ENCODE measurements at regions not wholly inside any gene's neighbourhood (a gene's known extent, or its start where the extent isn't known, plus 50 kb on each side); places are given as distances from the start of the nearest gene placed in this dataset.
"Not testable (repeated sequence)": the region's sequence is repeated elsewhere in the genome, so short reads cannot be mapped to it uniquely, and the experiment has no call there.

DNA sequence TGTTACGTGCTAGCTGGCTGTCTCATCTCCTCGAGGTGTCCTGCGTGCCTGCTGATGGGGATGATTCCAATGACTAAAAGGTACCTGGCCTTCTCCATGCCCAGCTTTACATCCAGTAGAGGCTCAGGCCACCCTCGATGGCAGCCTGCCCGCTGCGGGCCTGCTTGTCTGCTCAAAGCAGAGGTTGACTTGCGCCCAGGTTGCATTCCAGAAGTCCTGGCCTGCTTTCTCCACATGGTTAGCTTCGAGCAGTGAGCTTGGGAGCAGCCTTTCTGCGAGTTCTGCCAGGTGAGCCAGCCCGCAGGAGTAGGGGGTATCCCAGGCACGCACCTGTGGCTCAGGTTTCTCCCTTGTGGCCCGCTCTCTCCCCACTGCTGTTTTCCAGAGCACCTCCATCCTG, 175.0 kb upstream of the PLGLB2 start:
- DNase-seq (ENCODE audit: low read depth): not testable (repeated sequence)

DNA sequence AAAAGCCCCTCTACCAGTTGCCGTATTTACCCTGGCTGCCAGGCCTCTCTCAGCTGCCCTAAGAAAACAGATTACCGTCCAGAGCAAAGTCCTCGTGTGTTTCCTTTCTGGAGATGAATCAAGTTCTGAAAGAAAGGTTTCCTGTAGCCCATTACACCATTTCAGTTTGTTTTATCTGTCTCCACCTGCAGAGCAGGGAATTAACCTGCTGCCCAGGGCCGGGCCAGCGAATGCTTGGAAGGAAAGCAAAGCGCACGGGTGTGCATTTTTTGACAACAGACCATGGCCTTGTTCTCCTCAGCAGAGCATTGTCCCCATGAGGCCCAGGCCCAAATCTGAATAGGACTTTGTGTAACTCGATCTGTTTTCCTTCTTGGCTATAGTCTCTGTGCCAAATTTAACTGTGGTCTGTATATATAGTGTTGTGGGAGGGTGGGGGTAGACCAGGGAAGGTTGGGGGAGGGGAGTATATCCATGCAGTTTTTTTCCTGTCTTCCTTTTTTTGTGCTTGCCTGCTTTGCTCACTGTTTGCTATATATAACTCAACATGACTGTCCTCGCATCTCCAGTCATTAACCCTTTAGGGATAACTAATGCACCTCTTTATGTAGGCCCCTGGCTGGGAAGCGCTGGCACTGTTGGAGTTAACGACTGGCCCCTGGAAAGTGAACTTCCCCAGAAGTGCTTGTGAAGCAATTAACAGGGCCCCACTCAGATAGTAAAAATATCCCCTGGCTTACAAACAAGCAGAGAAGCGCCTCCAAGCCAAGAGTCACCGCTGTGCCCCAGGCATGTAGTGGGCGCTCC, 174.3 kb upstream of the PLGLB2 start:
- not testable (repeated sequence) for DNase-seq (ENCODE audit: low read depth)

DNA sequence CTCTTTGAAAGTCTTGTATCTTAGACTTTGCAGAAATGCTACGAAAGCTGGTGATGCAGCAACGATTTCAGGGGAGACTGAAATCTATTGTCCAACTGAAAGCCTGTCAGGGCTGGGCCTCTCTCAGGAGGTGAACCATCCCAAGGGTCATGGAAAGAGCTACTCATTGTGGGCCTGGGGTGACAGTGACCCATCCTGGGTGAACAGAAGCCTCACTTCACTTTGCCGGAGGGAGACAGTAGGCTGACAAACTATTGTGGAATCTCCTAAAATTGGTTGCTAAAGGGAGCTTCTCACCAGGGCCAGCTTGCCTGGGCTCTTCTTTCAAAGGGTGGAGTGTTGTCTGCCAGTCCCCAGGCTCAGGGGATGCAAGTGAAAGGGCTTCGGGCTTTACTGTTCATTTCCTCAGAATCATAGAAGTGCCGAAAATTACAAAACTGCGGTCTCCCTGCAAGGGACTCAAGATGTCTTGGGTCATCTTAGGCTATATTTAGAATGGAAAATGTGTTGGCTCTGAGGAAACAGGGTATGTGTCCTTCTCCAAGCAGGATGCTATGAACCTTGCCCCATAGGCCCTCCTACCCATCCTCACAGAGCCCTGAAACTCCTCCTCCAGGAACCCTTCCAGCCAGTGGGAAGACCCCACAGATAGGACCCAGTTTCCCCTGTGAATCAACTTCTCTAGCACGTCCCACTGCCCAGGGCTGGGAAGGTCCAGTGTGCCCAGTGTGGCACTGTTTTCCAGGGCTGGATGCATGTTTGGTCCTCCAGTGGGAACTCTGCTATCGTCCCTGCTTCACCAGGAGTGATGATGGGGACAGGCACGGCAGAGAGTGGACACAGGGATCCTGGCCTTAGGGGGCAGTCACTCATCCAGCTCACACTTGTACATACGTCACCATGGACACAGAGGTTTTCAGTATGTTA, 173.4 kb upstream of the PLGLB2 start:
- not testable (repeated sequence) for DNase-seq (ENCODE audit: low read depth)

- DNase-seq (ENCODE audit: low read depth): not testable (repeated sequence)
These were observed 172.7 kb upstream of the PLGLB2 start for GRCh38 chr2:87575138-87575537.

- DNase-seq (ENCODE audit: low read depth): not testable (repeated sequence)
These were observed 170.5 kb upstream of the PLGLB2 start for GRCh38 chr2:87577358-87577757.

GRCh38 chr2:87582152-87582551, 165.7 kb upstream of the PLGLB2 start:
- not testable (repeated sequence) for DNase-seq (ENCODE audit: low read depth)

DNA sequence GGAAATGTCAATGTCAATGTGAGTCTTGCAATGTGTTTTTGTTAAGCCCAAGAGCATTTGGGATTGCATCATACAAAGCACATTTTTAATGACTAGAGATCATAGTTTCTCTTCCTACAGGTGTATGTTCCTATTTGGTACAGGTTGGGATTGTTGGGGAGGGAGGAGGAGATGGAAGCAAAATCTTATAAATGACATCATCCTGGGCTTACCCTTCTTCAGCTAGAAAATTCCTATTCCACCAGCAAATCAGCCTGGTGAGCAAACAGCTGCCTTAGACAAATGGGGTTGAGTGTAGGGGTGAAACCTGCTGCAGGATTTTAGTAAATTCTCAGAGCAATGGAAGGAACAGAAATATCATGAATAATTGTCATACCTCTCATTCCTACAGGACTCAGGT, 165.3 kb upstream of the PLGLB2 start:
- not testable (repeated sequence) for DNase-seq (ENCODE audit: low read depth)

- not testable (repeated sequence) for DNase-seq (ENCODE audit: low read depth)
These were observed 164.5 kb upstream of the PLGLB2 start for GRCh38 chr2:87583370-87583769.

DNA sequence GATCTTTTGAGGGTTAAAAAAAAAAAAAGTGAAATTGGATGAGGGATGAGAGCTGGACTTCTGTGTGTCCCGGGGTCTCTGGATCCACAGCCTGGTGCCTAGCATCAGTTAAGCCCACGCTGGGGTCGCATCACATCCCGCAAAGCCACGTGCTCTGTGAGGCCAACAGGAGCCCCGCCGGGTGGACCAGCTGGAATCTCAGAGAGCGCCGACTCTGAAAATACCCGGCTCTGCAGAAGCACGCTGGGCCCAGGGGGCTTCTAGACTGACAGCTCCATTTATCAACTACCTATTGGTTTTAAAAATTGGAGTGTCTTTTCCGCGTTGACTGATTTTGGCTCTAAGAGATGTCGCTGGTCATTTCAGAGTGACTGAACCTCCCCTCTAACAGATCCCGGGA, 164.1 kb upstream of the PLGLB2 start:
- not testable (repeated sequence) for DNase-seq (ENCODE audit: low read depth)

DNA sequence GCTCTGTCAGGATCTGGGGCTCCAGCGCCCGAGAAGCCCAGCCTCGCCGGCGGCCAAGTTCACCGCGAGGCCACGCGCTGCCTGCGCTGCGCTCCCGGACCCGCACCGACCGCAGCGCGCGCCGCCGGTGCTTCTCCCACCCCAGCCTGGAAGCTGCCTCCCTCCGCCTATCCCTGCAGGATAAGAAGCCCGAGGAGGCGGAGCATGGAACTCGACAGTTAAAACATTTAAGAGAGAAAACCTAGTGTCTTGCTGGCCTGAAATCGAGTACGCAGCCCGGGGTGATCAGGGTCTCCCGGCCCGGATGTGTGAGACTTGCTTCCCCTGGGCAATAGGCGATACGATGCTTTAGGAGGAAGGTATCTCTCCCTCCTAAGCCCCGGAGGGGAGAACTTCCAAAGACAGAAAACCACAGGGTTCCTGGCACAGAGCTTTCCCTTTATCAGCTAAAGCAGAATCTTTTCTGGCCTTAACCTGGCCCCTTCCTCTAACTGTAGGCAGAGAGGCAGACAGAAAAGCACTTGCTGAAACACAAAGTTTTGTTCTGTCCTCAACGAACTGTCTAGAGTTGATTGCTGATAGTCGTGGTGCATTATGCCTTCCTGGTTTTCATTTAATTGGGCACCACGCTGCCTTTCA, 163.5 kb upstream of the PLGLB2 start:
- DNase-seq (ENCODE audit: low read depth): not testable (repeated sequence)

DNA sequence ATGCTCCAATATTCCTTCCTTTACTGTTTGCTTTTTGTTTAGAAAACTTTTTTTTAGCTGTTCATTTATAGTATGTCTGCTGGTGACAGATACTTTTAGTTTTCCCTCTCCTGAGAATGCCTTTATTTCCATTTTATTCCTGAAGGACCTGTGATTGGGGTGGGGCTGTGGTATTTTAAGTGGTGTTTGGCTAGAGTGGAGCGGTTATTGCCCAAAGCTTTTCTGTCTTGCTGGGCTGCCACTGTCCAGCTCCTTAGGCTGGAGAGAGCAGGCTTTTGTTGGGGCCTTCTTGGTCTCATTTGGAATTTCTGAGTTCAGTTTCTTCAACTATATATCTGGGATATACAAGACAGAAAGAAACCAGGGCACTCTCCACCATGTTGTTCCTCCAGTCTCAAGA, 160.0 kb upstream of the PLGLB2 start:
- not testable (repeated sequence) for DNase-seq (ENCODE audit: low read depth)

- not testable (repeated sequence) for DNase-seq (ENCODE audit: low read depth)
These were observed 154.9 kb upstream of the PLGLB2 start for GRCh38 chr2:87592974-87593373.

DNA sequence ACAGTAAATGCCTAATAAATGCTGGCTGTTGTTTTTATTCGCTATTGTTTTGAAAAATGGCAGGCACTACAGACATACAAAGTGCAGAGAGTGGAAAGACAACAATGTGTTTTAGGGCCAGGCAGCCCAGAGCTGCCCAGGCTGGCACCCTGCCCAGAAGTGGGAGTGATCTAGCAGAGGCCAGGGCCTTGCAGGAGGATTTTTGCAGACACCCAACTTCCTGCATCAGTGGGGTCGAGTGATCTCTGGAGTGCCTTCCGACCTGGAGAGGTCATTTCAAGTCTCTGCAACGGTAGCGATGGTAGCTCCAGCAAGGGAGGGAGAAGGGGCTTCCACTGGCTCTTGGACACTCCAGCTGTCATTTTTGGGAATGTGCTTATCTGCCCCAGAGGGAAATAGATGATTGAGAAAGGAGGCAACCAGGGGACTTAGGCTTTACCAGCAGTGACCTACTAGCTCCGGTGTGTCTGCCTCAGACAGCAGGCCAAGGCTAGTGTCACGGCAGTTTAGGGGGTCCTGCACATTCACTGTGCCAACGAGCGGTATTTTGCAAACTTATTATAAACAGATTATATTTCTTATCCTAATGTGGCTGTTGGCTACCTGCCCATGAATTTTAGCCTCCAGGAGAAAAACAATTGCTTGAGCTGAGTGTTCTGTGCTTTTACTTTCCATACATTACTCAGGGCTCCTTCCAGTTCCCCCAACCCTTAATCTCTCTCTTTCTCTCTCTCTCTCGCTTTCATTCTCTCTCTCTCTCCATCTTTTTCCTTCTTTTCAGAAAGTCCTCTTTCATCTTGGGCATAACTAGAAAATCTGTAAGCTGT, 153.9 kb upstream of the PLGLB2 start:
- DNase-seq (ENCODE audit: low read depth): not testable (repeated sequence)

- not testable (repeated sequence) for DNase-seq (ENCODE audit: low read depth)
These were observed 153.3 kb upstream of the PLGLB2 start for GRCh38 chr2:87594611-87594992.

- DNase-seq (ENCODE audit: low read depth): not testable (repeated sequence)
These were observed 152.9 kb upstream of the PLGLB2 start for GRCh38 chr2:87595017-87595416.

- DNase-seq (ENCODE audit: low read depth): not testable (repeated sequence)
These were observed 146.9 kb upstream of the PLGLB2 start for GRCh38 chr2:87600961-87601360.

DNA sequence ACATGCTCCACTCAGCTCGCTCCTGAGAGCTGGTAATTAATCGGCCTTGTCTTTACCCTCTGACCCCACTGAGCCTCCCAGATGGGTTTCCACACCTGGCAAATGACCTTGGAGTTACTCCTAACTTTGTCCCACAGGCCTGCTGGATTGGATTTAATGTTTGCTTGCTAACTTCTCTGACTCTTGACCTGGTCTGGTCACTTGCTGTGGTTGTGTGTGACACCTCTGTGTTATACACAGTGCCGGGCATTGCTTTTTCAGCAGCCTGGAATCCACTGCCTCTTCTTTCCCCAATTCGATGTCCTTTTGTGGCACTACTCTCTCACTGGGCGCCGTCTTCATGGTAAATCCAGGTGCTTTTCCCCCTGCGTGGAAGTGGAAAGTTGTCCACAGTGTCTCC, 145.8 kb upstream of the PLGLB2 start:
- not testable (repeated sequence) for DNase-seq (ENCODE audit: low read depth)

GRCh38 chr2:87602728-87603127, 145.2 kb upstream of the PLGLB2 start:
- not testable (repeated sequence) for DNase-seq (ENCODE audit: low read depth)

DNA sequence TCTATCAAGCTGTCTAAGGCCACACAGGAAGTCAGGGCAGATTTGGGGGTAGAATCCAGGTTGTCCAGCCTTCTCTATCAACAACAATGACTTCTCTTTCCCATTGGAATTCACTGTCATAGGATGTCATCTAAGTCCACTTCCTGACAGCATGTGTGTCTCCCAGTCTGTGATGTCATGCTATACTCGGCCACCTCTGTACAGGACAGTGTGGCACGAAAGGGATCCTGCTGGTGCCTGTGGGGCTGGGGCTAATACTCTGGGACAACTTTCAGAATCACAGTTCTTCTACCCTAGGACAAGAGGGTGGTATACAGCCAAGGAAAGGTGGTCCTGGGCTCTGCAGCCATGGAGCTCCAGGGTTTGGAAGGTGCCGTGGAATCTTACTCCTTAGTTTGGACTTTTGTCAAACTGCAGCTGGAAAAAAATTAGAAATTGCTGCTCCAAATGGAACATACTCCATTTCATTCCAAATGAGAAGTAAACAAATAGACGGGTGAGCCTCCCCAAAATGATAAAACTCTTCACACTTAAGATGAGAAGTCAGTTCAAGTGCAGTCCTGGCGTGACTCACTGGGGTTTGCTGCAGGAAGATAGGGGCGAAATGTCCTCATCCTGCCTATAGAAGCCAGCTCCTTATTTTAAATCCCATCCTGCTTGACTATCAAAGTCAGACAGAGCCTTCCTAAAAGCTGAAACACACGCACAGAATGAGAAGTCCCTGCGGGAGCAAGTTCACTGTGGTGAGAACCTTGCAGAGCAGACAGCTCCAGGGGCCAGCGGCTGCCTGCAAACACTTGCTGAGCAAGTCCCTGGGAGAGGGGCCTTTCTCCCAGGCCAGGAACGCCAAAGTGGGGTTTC, 144.2 kb upstream of the PLGLB2 start:
- DNase-seq (ENCODE audit: low read depth): not testable (repeated sequence)

DNA sequence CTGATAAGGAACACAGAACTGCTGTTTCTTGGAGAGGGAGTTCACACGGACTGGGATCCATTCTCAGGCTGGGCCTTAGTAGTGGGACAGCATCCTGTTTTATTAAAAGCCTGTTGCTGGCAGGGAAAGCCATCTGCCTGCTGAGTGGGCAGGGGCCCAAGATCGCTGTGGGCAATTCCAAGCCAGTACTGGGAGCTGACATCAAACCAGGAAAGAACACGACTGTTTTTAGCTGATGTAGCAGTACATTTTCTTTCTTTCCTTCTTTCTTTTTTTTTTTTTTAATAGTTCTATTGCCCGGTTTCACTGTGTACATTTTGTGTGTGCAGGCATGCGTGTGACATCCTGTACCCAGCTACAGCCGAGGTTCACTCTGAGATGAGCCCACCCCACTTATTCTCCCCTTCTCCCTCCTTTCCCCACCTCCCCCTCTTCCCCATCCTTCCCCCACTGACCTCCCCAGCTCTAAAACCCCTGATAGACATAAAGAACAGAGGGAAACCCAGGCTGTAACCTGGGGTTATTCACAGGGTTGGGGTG, 143.5 kb upstream of the PLGLB2 start:
- not testable (repeated sequence) for DNase-seq (ENCODE audit: low read depth)
